IPS-15b (cell line): ENCODE measurements at regions not wholly inside any gene's neighbourhood (a gene's known extent, or its start where the extent isn't known, plus 50 kb on each side); places are given as distances from the start of the nearest gene placed in this dataset.
"Not testable (repeated sequence)": the region's sequence is repeated elsewhere in the genome, so short reads cannot be mapped to it uniquely, and the experiment has no call there.

Experiments
- H3K27me3 ChIP-seq: one replicate; pipeline ENCODE4 v1.6.1; 2013; ENCODE audit warnings: low read length; ENCODE audit not compliant: control insufficient read depth, insufficient read depth
- H3K36me3 ChIP-seq: one replicate; pipeline ENCODE4 v1.6.1; 2013; ENCODE audit warnings: low read length; ENCODE audit not compliant: control insufficient read depth, insufficient read depth
- H3K4me1 ChIP-seq: one replicate; pipeline ENCODE4 v1.6.1; 2013; ENCODE audit warnings: mild to moderate bottlenecking, low read length; ENCODE audit not compliant: control insufficient read depth, insufficient read depth
- H3K4me3 ChIP-seq: one replicate; pipeline ENCODE4 v1.5.1; 2013; ENCODE audit warnings: low read depth, low read length
- H3K9ac ChIP-seq: one replicate; pipeline ENCODE4 v1.6.1; 2013; ENCODE audit warnings: low read depth, mild to moderate bottlenecking, low read length
- H3K9me3 ChIP-seq: one replicate; pipeline ENCODE4 v1.6.1; 2013; ENCODE audit warnings: mild to moderate bottlenecking, low read length; ENCODE audit not compliant: control insufficient read depth, insufficient read depth

DNA sequence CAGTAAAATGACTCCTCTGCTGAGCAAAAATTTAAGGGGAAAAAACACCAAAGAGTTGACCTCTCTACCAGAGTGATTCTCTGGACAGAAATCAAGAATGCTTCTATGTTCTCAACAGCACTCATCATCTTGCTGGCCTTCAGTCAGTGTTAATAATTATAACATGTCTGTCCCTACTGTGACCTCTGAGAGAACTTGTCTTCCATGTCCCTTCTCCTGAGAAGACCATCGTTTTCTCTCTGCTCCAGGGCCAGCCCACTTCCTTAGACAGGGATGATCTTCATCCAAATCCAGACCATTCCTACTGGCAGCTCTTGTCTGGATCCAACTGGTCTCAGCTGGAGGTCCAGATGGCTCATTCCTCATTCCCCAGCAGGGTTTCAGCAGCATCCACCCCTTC, 139.0 kb upstream of the NECTIN3 start:
- H3K9ac ChIP-seq = no peak overlapping the region
- H3K9me3 ChIP-seq = no peaks in the 10 kb centered on the region
- H3K36me3 ChIP-seq = no peaks in the 10 kb centered on the region
- H3K27me3 ChIP-seq = no peaks in the 10 kb centered on the region
- no peaks in the 10 kb centered on the region for H3K4me1 ChIP-seq
- H3K4me3 ChIP-seq = no peak overlapping the region

DNA sequence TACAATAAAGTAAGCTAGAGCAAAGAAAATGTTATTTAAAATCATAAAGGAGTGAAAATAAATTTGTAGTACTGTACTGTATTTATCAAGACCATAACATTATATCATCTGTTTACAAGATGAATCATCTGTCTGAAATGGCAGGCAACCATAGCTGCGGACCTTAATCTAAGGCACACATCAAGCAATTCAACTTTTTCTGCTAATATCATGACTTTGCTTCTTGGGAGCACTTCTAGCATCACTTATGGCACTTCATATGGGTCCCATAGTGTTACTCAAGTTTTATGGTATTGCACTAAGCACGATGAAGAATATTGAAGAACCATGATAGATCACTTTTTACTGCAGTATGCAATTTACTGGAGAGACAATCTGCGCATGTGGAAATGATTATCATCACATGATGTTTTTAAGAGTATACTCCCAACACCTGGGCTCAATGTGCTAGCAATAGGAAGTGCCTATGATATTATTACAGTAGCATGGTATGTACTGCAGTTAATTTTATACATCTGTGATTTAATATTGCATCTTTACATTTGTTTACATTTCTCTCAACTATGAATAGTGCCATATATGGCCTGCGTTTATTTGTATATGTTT, 137.7 kb upstream of the NECTIN3 start:
- no peaks in the 10 kb centered on the region for H3K4me1 ChIP-seq
- H3K36me3 ChIP-seq = no peaks in the 10 kb centered on the region
- H3K9ac ChIP-seq = no peak overlapping the region
- no peaks in the 10 kb centered on the region for H3K27me3 ChIP-seq
- H3K4me3 ChIP-seq = no peak overlapping the region
- H3K9me3 ChIP-seq = no peaks in the 10 kb centered on the region

DNA sequence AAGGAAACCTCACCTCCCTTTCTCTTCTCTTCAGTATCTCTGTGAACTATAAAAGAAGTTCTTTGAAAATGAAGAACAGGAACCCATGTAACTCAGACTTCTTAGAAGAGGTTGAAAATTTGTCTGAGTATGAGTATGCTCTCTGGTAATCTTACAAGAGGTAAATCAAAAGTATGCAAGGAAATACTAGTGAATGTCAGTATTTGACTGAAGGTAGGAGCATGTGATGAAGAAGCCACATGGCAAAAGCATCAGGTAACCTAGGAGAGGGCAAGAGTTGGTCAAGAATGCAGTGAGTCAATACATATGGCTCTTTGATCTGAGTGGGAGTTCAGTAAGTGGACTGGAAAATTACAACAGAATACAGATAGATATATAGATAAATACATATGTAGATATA, 133.0 kb upstream of the NECTIN3 start:
- H3K4me3 ChIP-seq = no peak overlapping the region
- no peaks in the 10 kb centered on the region for H3K36me3 ChIP-seq
- H3K9me3 ChIP-seq = no peaks in the 10 kb centered on the region
- H3K9ac ChIP-seq = no peak overlapping the region
- no peaks in the 10 kb centered on the region for H3K27me3 ChIP-seq
- no peaks in the 10 kb centered on the region for H3K4me1 ChIP-seq

DNA sequence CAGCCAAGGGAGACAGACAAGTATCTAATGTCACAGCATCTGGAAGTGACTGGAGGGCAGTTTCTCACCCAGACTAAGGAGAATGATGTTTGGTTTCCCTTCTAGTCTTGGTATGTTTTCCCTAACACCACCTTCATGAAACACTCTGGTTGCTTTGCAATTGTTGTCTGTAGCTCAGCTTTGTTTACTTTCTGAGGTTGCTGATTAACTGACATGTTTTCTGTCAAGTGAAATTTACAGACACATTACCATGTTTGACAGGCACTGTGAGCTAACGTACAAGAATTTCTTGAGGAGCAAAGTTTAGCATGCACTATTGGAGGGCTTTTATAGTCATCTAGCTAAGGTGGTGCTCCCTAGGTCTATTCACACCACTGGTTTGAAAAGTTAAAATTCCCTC, 131.6 kb upstream of the NECTIN3 start:
- Histone ChIP-seq H3K9me3 (no peaks in the 10 kb centered on the region), H3K36me3 (no peaks in the 10 kb centered on the region), H3K4me3 (no peak overlapping the region), H3K9ac (no peak overlapping the region), H3K27me3 (no peaks in the 10 kb centered on the region), H3K4me1 (no peaks in the 10 kb centered on the region)

DNA sequence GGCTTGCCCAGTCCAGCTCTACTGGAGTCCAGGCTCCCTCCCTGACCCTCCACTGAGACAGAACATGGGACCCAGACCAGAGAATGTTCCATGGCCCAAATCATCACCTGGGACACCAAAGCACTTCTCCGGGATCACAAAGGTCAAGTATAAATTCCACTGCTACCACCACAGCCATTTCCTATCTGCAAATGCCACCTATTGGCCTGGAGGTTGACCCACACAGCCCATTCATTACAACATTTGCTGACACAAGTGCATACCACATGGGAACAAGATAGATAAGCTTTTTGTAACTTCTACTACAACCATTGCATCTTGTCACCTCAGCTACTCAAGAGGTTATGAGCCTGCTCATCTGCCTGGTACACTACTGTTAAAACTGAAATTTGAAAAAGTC, 126.8 kb upstream of the NECTIN3 start:
- H3K4me3 ChIP-seq = no peak overlapping the region
- H3K27me3 ChIP-seq = no peaks in the 10 kb centered on the region
- H3K4me1 ChIP-seq = no peaks in the 10 kb centered on the region
- H3K9me3 ChIP-seq = peaks cover 7% of the 10 kb centered on the region
- no peaks in the 10 kb centered on the region for H3K36me3 ChIP-seq
- no peak overlapping the region for H3K9ac ChIP-seq

DNA sequence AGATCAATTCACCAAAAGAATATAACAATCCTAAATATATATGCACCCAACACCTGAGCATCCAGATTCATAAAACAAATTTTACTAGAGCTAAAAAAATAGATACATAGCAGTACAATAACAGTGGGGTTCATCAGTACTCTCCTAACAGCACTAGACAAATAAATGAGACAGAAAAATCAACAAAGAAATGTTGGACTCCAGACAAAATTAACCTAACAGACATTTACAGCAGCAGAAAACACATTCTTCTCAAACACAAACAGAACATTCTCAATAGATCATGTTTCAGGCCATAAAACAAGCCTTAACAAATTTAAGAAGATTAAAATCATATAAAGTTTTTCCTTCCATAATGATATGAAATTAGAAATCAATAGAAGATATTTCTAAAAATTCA, 124.8 kb upstream of the NECTIN3 start:
- H3K36me3 ChIP-seq = no peaks in the 10 kb centered on the region
- no peaks in the 10 kb centered on the region for H3K4me1 ChIP-seq
- H3K27me3 ChIP-seq = no peaks in the 10 kb centered on the region
- H3K9me3 ChIP-seq = peaks cover 14% of the 10 kb centered on the region
- no peak overlapping the region for H3K4me3 ChIP-seq
- no peak overlapping the region for H3K9ac ChIP-seq

DNA sequence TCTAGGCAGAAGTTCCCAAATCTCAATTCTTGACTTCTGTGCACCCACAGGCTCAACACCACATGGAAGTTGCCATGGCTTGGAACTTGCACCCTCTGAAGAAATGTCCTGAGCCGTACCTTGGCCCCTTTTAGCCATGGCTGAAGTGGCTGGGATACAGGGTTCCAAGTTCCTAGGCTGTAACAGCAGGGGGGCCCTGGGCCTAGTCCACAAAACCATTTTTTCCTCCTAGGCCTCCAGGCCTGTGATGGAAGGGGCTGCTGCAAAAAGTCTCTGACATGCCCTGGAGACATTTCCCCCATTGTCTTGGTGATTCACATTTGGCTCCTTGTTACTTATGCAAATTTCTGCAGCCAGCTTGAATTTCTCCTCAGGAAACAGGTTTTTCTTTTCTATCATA, 122.4 kb upstream of the NECTIN3 start:
- not testable (repeated sequence) for H3K4me3 ChIP-seq, H3K9ac ChIP-seq

DNA sequence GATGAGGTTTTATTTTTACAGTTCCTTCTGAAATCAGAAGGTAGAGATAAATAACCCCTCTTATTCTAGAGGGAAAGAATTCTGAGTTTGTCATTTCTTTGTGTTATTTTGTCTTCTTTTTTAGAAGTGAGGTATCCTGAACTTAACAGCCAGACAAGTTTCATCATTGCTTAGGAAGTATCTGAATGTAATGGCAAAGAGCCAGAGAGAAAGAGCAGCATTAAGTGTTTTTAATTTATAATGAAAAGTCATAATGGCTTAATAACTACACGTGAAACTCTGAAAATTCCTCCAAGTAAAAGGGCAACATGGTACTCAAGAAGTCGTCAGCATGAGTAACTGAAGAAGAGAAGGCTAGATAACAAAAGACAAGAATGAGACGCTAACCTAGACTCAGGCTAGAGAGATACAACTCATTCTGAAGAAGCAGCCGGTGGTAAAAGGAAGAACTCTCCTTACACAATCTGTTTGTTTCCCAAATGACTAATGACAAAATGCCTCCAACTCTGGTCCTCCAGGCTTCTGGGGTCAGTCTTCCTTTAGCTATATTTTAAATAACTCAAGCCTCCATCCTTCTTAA, 116.2 kb upstream of the NECTIN3 start:
- H3K36me3 ChIP-seq = no peaks in the 10 kb centered on the region
- no peak overlapping the region for H3K9ac ChIP-seq
- no peaks in the 10 kb centered on the region for H3K27me3 ChIP-seq
- peaks cover 2% of the 10 kb centered on the region for H3K9me3 ChIP-seq
- H3K4me1 ChIP-seq = no peaks in the 10 kb centered on the region
- H3K4me3 ChIP-seq = no peak overlapping the region

More for the DNA sequence above, 122.4 kb upstream of the NECTIN3 start:
- H3K9me3 ChIP-seq = peaks cover 14% of the 10 kb centered on the region
- H3K27me3 ChIP-seq, H3K4me1 ChIP-seq, H3K36me3 ChIP-seq: not testable (repeated sequence)

DNA sequence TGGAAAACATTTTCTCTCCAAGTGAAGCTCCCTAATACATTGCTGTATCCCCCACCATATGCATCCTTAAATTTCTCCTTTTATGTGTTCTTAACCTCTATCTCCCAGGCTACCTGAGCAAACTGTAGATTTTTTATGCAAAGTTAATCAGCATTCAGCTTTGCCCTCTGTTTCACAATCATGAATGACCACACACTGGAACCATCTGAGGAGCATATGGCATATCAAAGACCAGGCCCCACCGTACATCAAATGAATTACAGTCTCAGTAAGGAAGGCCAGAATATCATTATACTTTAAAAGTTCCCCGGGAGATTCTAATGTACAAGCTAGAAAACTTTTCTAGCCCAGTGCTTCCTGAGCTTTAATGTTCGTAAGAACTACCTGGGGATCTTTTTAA, 115.5 kb upstream of the NECTIN3 start:
- Histone ChIP-seq H3K4me3 (no peak overlapping the region), H3K36me3 (no peaks in the 10 kb centered on the region), H3K9ac (no peak overlapping the region), H3K27me3 (no peaks in the 10 kb centered on the region), H3K4me1 (no peaks in the 10 kb centered on the region), H3K9me3 (peaks cover under 1% of the 10 kb centered on the region)

DNA sequence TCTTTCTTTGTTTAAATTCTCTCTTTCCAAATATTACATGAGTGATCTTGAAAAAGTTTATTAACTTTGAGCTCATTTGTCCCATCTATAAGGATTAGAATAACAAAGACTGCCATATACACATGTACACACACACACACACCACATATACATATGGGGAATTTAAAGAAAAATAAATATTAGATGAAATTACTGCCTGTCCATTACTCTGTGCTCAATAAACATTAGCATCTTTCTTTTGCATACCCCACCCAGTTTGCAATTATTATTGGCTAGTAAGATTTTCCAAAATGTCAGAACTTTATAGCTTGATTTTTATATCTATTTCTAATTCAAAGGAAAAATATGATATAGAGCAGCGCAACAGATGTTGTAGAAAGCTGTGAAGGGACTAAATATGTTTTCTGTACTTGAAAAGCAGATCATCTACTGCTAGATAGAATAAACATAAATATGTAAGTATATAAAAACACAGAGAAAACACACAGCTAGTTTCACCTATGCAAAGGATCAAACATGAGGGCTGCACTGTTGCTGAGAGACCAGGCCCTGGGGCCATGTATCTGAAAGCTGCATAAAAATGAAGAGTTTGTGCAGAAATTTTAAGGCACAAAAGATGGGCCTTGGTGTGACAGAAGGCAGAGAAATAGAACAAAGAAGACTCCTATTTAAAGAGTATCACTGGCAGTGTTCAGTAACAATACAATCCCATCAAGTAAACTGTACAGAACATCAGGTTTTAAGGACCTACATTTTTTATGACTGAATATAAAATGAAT, 114.2 kb upstream of the NECTIN3 start:
- no peak overlapping the region for H3K9ac ChIP-seq
- no peaks in the 10 kb centered on the region for H3K4me1 ChIP-seq
- no peaks in the 10 kb centered on the region for H3K36me3 ChIP-seq
- no peak overlapping the region for H3K4me3 ChIP-seq
- no peaks in the 10 kb centered on the region for H3K27me3 ChIP-seq
- no peaks in the 10 kb centered on the region for H3K9me3 ChIP-seq

DNA sequence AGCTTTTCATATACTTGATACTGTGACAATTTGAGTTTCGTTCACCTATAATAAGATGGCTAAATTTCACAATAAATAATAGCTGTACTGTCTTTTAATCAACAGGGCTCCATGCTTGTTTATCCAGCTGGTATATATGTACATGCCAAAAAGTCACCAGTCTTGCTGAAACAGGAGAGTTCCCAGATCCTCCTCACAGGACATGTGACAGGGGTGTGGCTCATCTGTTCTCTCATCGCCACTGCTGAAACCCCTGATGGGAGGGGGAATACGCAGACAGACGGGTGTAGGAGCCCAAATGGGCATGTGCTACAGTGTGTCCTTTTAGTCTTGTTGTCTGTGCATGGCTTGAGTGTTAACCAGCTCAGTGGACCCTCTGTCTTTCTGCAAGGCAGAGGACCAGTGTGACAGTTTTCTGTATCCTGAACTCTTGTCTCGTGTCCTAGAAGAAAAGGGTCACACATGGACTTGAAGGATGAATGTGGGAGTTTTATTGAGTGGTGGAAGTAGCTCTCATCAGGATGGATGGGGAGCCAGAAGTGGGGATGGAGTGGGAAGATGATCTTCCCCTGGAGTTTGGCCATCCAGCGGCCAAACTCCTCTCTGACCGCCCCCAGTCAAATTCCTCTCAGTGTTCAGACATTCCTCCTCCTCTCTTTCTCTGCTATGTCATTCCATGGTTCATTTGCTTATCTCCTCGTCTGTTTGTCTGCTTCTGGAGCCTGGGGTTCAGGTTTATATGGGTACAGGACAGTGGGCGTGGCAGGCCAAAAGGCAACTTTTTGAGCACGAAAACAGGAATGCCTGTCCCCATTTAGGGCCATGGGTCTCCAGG, 113.1 kb upstream of the NECTIN3 start:
- H3K4me1 ChIP-seq = no peaks in the 10 kb centered on the region
- H3K27me3 ChIP-seq = no peaks in the 10 kb centered on the region
- no peaks in the 10 kb centered on the region for H3K36me3 ChIP-seq
- H3K4me3 ChIP-seq = no peak overlapping the region
- no peaks in the 10 kb centered on the region for H3K9me3 ChIP-seq
- no peak overlapping the region for H3K9ac ChIP-seq
